WTC11 (cell line): ENCODE measurements at regions not wholly inside any gene's neighbourhood (a gene's known extent, or its start where the extent isn't known, plus 50 kb on each side); places are given as distances from the start of the nearest gene placed in this dataset.

Experiments
- ATF1 ChIP-seq: sonication (generic); formaldehyde crosslinking; IDR thresholded peaks from 2 replicates; pipeline ENCODE4 v1.8.1; 2023; ENCODE audit warnings: mild to moderate bottlenecking, moderate library complexity, missing genetic modification reagents
- ATF3 ChIP-seq: sonication (generic); formaldehyde crosslinking; conservative IDR thresholded peaks from 2 replicates; pipeline ENCODE4 v1.8.1; 2022; ENCODE audit warnings: mild to moderate bottlenecking, missing genetic modification reagents
- CDX4 ChIP-seq: fragments of 250-450 bp; sonication (Bioruptor Pico); IDR thresholded peaks from 2 replicates; pipeline ENCODE4 v1.9.0; 2021; ENCODE audit warnings: moderate library complexity, mild to moderate bottlenecking, inconsistent platforms, borderline replicate concordance
- E2F1 ChIP-seq: sonication (generic); formaldehyde crosslinking; IDR thresholded peaks from 2 replicates; pipeline ENCODE4 v1.8.0; 2022; ENCODE audit warnings: mild to moderate bottlenecking, missing genetic modification reagents
- ELF4 ChIP-seq: sonication (generic); formaldehyde crosslinking; IDR thresholded peaks from 2 replicates; pipeline ENCODE4 v1.8.1; 2022; ENCODE audit warnings: low read depth, mild to moderate bottlenecking, moderate library complexity, missing genetic modification reagents
- ESRRA ChIP-seq: sonication (generic); formaldehyde crosslinking; IDR thresholded peaks from 2 replicates; pipeline ENCODE4 v1.8.1; 2022; ENCODE audit warnings: mild to moderate bottlenecking, missing genetic modification reagents, borderline replicate concordance
- FOXP4 ChIP-seq: sonication (generic); formaldehyde crosslinking; IDR thresholded peaks from 2 replicates; pipeline ENCODE4 v1.8.0; 2022; ENCODE audit warnings: mild to moderate bottlenecking, missing genetic modification reagents
- GABPB1 ChIP-seq: sonication (generic); formaldehyde crosslinking; IDR thresholded peaks from 2 replicates; pipeline ENCODE4 v1.8.1; 2023; ENCODE audit warnings: mild to moderate bottlenecking, missing genetic modification reagents
- GRHL2 ChIP-seq: fragments of 250-450 bp; sonication (Bioruptor Pico); IDR thresholded peaks from 2 replicates; pipeline ENCODE4 v1.8.0; 2022; ENCODE audit warnings: mild to moderate bottlenecking, moderate library complexity; ENCODE audit not compliant: insufficient replicate concordance, severe bottlenecking
- HMGA2 ChIP-seq: fragments of 250-450 bp; sonication (Bioruptor Pico); IDR thresholded peaks from 2 replicates; pipeline ENCODE4 v1.4.0; 2021; ENCODE audit warnings: mild to moderate bottlenecking, moderate library complexity
- IRF2 ChIP-seq: sonication (generic); formaldehyde crosslinking; IDR thresholded peaks from 2 replicates; pipeline ENCODE4 v1.8.0; 2022; ENCODE audit warnings: low read depth, missing genetic modification reagents, borderline replicate concordance
- JAZF1 ChIP-seq: fragments of 250-450 bp; sonication (Bioruptor Pico); IDR thresholded peaks from 2 replicates; pipeline ENCODE4 v1.9.0; 2021; ENCODE audit warnings: moderate library complexity, mild to moderate bottlenecking, inconsistent platforms
- KAT7 ChIP-seq: sonication (generic); formaldehyde crosslinking; IDR thresholded peaks from 2 replicates; pipeline ENCODE4 v1.8.1; 2023; ENCODE audit warnings: missing genetic modification reagents, mild to moderate bottlenecking, borderline replicate concordance
- MYBL2 ChIP-seq: sonication (generic); formaldehyde crosslinking; IDR thresholded peaks from 2 replicates; pipeline ENCODE4 v1.8.1; 2023; ENCODE audit warnings: mild to moderate bottlenecking, moderate library complexity, missing genetic modification reagents
- NFE2L1 ChIP-seq: sonication (generic); formaldehyde crosslinking; IDR thresholded peaks from 2 replicates; pipeline ENCODE4 v1.8.1; 2023; ENCODE audit warnings: missing genetic modification reagents
- NFYB ChIP-seq: sonication (generic); formaldehyde crosslinking; conservative IDR thresholded peaks from 2 replicates; pipeline ENCODE4 v1.8.0; 2022; ENCODE audit warnings: low read depth, missing genetic modification reagents
- NR2C2 ChIP-seq: sonication (generic); formaldehyde crosslinking; IDR thresholded peaks from 2 replicates; pipeline ENCODE4 v1.8.0; 2022; ENCODE audit warnings: mild to moderate bottlenecking, missing genetic modification reagents
- PREB ChIP-seq: sonication (generic); formaldehyde crosslinking; IDR thresholded peaks from 2 replicates; pipeline ENCODE4 v1.8.1; 2022; ENCODE audit warnings: mild to moderate bottlenecking, missing genetic modification reagents, moderate library complexity, borderline replicate concordance
- RELA ChIP-seq: sonication (generic); formaldehyde crosslinking; IDR thresholded peaks from 2 replicates; pipeline ENCODE4 v1.8.1; 2022; ENCODE audit warnings: missing genetic modification reagents, mild to moderate bottlenecking, borderline replicate concordance
- SMAD3 ChIP-seq: sonication (generic); formaldehyde crosslinking; IDR thresholded peaks from 2 replicates; pipeline ENCODE4 v1.8.0; 2022; ENCODE audit warnings: missing genetic modification reagents, mild to moderate bottlenecking, borderline replicate concordance
- TCF7 ChIP-seq: sonication (generic); formaldehyde crosslinking; IDR thresholded peaks from 2 replicates; pipeline ENCODE4 v1.8.0; 2022; ENCODE audit warnings: mild to moderate bottlenecking, low read depth, missing genetic modification reagents, moderate library complexity
- TEAD4 ChIP-seq: sonication (generic); formaldehyde crosslinking; IDR thresholded peaks from 2 replicates; pipeline ENCODE4 v1.8.0; 2022; ENCODE audit warnings: mild to moderate bottlenecking, missing genetic modification reagents
- TP53 ChIP-seq: sonication (generic); formaldehyde crosslinking; IDR thresholded peaks from 2 replicates; pipeline ENCODE4 v1.8.1; 2023; ENCODE audit warnings: mild to moderate bottlenecking, missing genetic modification reagents
- ZBTB43 ChIP-seq: sonication (generic); formaldehyde crosslinking; IDR thresholded peaks from 2 replicates; pipeline ENCODE4 v1.8.1; 2023; ENCODE audit warnings: mild to moderate bottlenecking, missing genetic modification reagents
- ZNF232 ChIP-seq: sonication (generic); formaldehyde crosslinking; IDR thresholded peaks from 2 replicates; pipeline ENCODE4 v1.8.0; 2022; ENCODE audit warnings: mild to moderate bottlenecking, missing genetic modification reagents
- ZNF263 ChIP-seq: sonication (generic); formaldehyde crosslinking; IDR thresholded peaks from 2 replicates; pipeline ENCODE4 v1.8.1; 2022; ENCODE audit warnings: low read depth, mild to moderate bottlenecking, moderate library complexity, missing genetic modification reagents
- ZNF512 ChIP-seq: sonication (generic); formaldehyde crosslinking; IDR thresholded peaks from 2 replicates; pipeline ENCODE4 v1.8.1; 2022; ENCODE audit warnings: missing genetic modification reagents, borderline replicate concordance
- ZSCAN18 ChIP-seq: fragments of 250-450 bp; sonication (Bioruptor Pico); IDR thresholded peaks from 2 replicates; pipeline ENCODE4 v2.1.2; 2022; ENCODE audit warnings: mild to moderate bottlenecking, moderate library complexity

GRCh38 chr6:26224940-26225847 is 138.0 kb downstream of the HFE start (continued):
- TF ChIP-seq MYBL2 (CRISPR knock-in tag) (peak; percentile 94), SMAD3 (CRISPR knock-in tag) (peak; percentile 87), ZBTB43 (CRISPR knock-in tag) (no peak; the same call in 1 of the 2 replicates), GRHL2 (CRISPR knock-in tag) (no peak), KAT7 (CRISPR knock-in tag) (peak; percentile 25; the same call in 1 of the 2 replicates), CDX4 (CRISPR knock-in tag) (no peak), E2F1 (CRISPR knock-in tag) (peak; percentile 75; the same call in 1 of the 2 replicates), TCF7 (CRISPR knock-in tag) (0 out of 2 replicates have a peak, but pooled peaks have one; percentile 15), HMGA2 (CRISPR knock-in tag) (no peak), TEAD4 (peak; percentile 78; the same call in 1 of the 2 replicates), TP53 (0 out of 2 replicates have a peak, but pooled peaks have one; percentile 37), IRF2 (CRISPR knock-in tag) (peak; percentile 87; the same call in 1 of the 2 replicates), ATF1 (CRISPR knock-in tag) (0 out of 2 replicates have a peak, but pooled peaks have one; percentile 26), ZNF512 (no peak), ATF3 (CRISPR knock-in tag) (no peak; the same call in none of the 2 replicates), NFYB (CRISPR knock-in tag) (peak; percentile 58), NR2C2 (CRISPR knock-in tag) (0 out of 2 replicates have a peak, but pooled peaks have one; percentile 43), PREB (CRISPR knock-in tag) (peak; percentile 28; the same call in 1 of the 2 replicates), ZSCAN18 (CRISPR knock-in tag) (no peak), RELA (peak; percentile 72; the same call in 1 of the 2 replicates), NFE2L1 (CRISPR knock-in tag) (peak; percentile 81), ESRRA (peak; percentile 42; the same call in 1 of the 2 replicates), ZNF263 (CRISPR knock-in tag) (peak; percentile 35; the same call in 1 of the 2 replicates), GABPB1 (CRISPR knock-in tag) (no peak), FOXP4 (peak; percentile 83), JAZF1 (CRISPR knock-in tag) (no peak), ELF4 (no peak), ZNF232 (CRISPR knock-in tag) (0 out of 2 replicates have a peak, but pooled peaks have one; percentile 39)
